ENCODE measurements at regions not wholly inside any gene's neighbourhood (a gene's known extent, or its start where the extent isn't known, plus 50 kb on each side); places are given as distances from the start of the nearest gene placed in this dataset.

DNA sequence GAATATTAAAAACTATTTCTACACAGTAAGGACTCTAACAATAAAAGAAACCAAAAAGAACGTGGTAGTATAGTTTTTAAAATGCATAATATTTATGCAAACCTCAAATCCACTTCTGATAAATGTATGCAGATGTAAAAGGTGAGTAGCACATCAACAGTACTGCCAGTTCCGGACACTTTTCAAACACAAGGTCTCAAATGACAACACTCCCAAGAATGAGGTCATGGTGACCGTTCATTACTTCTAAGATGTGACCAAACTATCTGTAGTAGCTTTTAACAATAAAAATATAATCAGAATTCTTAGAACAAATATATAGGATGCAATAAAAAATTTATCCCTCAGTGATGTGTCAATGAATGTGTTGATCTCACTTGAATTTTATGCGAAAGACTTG lies 238.7 kb upstream of the NREP start:
- WGBS, 2 experiments (ENCODE audit: extremely low coverage in 2 of 2, insufficient read length in 1 of 2) = no CpG with 5 or more reads among the region's 4 CpGs
- Histone ChIP-seq H2BK20ac (ENCODE audit: low read depth, low read length) (peak overlapping the region; percentile 83), H3K9me1 (ENCODE audit: insufficient read depth, low read length) (peaks cover 7% of the 10 kb centered on the region), H2BK15ac (ENCODE audit: low read depth, low read length) (peak overlapping the region; percentile 90; the same call in 2 of the 3 replicates), H4K20me1 (ENCODE audit: insufficient read depth, low read length) (no peaks in the 10 kb centered on the region), H2BK120ac (ENCODE audit: low read depth, low read length) (peak overlapping the region; percentile 86), H4K5ac (ENCODE audit: low read depth, low read length) (no peak overlapping the region), H3K36me3 (ENCODE audit: control insufficient read depth, insufficient read depth, low read length) (no peaks in the 10 kb centered on the region), H3K27ac (ENCODE audit: insufficient read depth, low read length) (no peak overlapping the region), H3K4me3 (ENCODE audit: insufficient read depth, low read depth, low read length) (no peak overlapping the region), H3K4me2 (ENCODE audit: low read depth, low read length) (no peak overlapping the region), H2BK5ac (ENCODE audit: low read depth, low read length, poor library complexity, severe bottlenecking) (peak overlapping the region; percentile 64), H3K18ac (ENCODE audit: low read depth, low read length) (peak overlapping the region; percentile 83; the same call in 1 of the 2 replicates), H3K9me3 (ENCODE audit: control insufficient read depth, insufficient read depth, low read length) (no peaks in the 10 kb centered on the region), H3K27me3 (ENCODE audit: control insufficient read depth, insufficient read depth, low read length) (no peaks in the 10 kb centered on the region), H4K8ac (ENCODE audit: low read depth in 2 of 2, low read length in 2 of 2) (no peak overlapping the region), H3K9ac (ENCODE audit: low read depth, low read length) (no peak overlapping the region), H2AK9ac (replicated peaks; ENCODE audit: low read depth, low read length, poor library complexity) (no peak overlapping the region), H3K14ac (replicated peaks; ENCODE audit: low read depth, low read length) (peak overlapping the region; percentile 90), H4K91ac (ENCODE audit: insufficient read depth, low read depth, low read length) (peak overlapping the region; percentile 61; the same call in 1 of the 2 replicates), H3K56ac (ENCODE audit: extremely low read depth, insufficient read depth, low read length) (no peak overlapping the region), H3K4me1 (ENCODE audit: control insufficient read depth, insufficient read depth, low read length) (peaks cover 9% of the 10 kb centered on the region), H3K23ac (ENCODE audit: low read depth, low read length) (no peak overlapping the region), H3K79me1 (ENCODE audit: low read depth in 1 of 2, low read length in 2 of 2) (no peaks in the 10 kb centered on the region), H2AK5ac (ENCODE audit: low read depth, low read length) (peak overlapping the region; percentile 81; the same call in 1 of the 2 replicates), H2AFZ (replicated peaks; ENCODE audit: low read length, poor library complexity) (no peak overlapping the region), H3K4ac (ENCODE audit: low read depth, low read length) (no peak overlapping the region)
- intact Hi-C loops (cut with micrococcal nuclease) = loop anchor here (5.0 kb wide), 1 partner anchor 443 kb away; no protein-coding TSS in a partner anchor
- in situ Hi-C loops (cut with MboI; ENCODE audit: low sequenced_read_pairs) = loop anchor here (5.0 kb wide), 1 partner anchor 253 kb away; no protein-coding TSS in a partner anchor
- CTCF ChIA-PET = no interaction called here
- POLR2A ChIA-PET (ENCODE audit: unreplicated experiment) = no interaction called here
- ATAC-seq (ENCODE audit: low read depth) (no peak), DNase-seq (no peak)
- dilution Hi-C loops (cut with HindIII; ENCODE audit: low sequenced_read_pairs, unreplicated experiment) = no loop called here
- TF ChIP-seq MXI1 (IDR thresholded peaks at IDR 0.05; ENCODE audit: borderline replicate concordance, low read depth, low read length) (no peak), MAZ (IDR thresholded peaks at IDR 0.05; ENCODE audit: borderline replicate concordance, low read depth, low read length) (no peak), FOS (IDR thresholded peaks at IDR 0.05; ENCODE audit: low read depth, low read length) (no peak), POLR2A (IDR thresholded peaks at IDR 0.05; ENCODE audit: low read depth, low read length) (no peak)
- TF ChIP-seq, protein P1, sequence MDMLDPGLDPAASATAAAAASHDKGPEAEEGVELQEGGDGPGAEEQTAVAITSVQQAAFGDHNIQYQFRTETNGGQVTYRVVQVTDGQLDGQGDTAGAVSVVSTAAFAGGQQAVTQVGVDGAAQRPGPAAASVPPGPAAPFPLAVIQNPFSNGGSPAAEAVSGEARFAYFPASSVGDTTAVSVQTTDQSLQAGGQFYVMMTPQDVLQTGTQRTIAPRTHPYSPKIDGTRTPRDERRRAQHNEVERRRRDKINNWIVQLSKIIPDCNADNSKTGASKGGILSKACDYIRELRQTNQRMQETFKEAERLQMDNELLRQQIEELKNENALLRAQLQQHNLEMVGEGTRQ (IDR thresholded peaks at IDR 0.05; ENCODE audit: low read depth, low read length) = no peak
- TF ChIP-seq, protein P2, sequence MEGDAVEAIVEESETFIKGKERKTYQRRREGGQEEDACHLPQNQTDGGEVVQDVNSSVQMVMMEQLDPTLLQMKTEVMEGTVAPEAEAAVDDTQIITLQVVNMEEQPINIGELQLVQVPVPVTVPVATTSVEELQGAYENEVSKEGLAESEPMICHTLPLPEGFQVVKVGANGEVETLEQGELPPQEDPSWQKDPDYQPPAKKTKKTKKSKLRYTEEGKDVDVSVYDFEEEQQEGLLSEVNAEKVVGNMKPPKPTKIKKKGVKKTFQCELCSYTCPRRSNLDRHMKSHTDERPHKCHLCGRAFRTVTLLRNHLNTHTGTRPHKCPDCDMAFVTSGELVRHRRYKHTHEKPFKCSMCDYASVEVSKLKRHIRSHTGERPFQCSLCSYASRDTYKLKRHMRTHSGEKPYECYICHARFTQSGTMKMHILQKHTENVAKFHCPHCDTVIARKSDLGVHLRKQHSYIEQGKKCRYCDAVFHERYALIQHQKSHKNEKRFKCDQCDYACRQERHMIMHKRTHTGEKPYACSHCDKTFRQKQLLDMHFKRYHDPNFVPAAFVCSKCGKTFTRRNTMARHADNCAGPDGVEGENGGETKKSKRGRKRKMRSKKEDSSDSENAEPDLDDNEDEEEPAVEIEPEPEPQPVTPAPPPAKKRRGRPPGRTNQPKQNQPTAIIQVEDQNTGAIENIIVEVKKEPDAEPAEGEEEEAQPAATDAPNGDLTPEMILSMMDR (conservative IDR thresholded peaks at IDR 0.05; ENCODE audit: low read depth, low read length) = no peak
- BruUV-seq (replicated peaks) = no TSS peak
